GM12878 (cell line): ENCODE measurements at regions not wholly inside any gene's neighbourhood (a gene's known extent, or its start where the extent isn't known, plus 50 kb on each side); places are given as distances from the start of the nearest gene placed in this dataset.

Experiments used
- ATF7 ChIP-seq: fragments of 450-650 bp; IDR thresholded peaks from 2 replicates; pipeline ENCODE4 v1.6.1; 2016; ENCODE audit warnings: low read depth, mild to moderate bottlenecking
- BRCA1 ChIP-seq: IDR thresholded peaks from 2 replicates; pipeline ENCODE4 v1.6.1; 2011; ENCODE audit warnings: low read depth, low read length, improper control_type of control experiment
- IRF3 ChIP-seq: fragments of 450-650 bp; IDR thresholded peaks from 2 replicates; pipeline ENCODE4 v1.6.1; 2014; ENCODE audit warnings: mild to moderate bottlenecking
- NKRF ChIP-seq: fragments of 450-650 bp; conservative IDR thresholded peaks from 2 replicates; pipeline ENCODE4 v1.6.1; 2017; ENCODE audit warnings: mild to moderate bottlenecking, moderate library complexity
- USF2 ChIP-seq: IDR thresholded peaks from 2 replicates; pipeline ENCODE4 v1.6.1; 2011; ENCODE audit warnings: low read depth, low read length, improper control_type of control experiment, borderline replicate concordance
- TF ChIP-seq, protein P1 (sequence below): fragments of 450-650 bp; IDR thresholded peaks from 2 replicates; pipeline ENCODE4 v1.6.1; 2018; ENCODE audit warnings: borderline replicate concordance, mild to moderate bottlenecking; ENCODE audit not compliant: partially characterized antibody

GRCh38 chr17:56694825-56695224 is 101.3 kb downstream of the NOG start (continued):
- no peak for TF ChIP-seq NKRF
- TF ChIP-seq USF2: no peak
- TF ChIP-seq IRF3: no peak
- TF ChIP-seq, protein P1, sequence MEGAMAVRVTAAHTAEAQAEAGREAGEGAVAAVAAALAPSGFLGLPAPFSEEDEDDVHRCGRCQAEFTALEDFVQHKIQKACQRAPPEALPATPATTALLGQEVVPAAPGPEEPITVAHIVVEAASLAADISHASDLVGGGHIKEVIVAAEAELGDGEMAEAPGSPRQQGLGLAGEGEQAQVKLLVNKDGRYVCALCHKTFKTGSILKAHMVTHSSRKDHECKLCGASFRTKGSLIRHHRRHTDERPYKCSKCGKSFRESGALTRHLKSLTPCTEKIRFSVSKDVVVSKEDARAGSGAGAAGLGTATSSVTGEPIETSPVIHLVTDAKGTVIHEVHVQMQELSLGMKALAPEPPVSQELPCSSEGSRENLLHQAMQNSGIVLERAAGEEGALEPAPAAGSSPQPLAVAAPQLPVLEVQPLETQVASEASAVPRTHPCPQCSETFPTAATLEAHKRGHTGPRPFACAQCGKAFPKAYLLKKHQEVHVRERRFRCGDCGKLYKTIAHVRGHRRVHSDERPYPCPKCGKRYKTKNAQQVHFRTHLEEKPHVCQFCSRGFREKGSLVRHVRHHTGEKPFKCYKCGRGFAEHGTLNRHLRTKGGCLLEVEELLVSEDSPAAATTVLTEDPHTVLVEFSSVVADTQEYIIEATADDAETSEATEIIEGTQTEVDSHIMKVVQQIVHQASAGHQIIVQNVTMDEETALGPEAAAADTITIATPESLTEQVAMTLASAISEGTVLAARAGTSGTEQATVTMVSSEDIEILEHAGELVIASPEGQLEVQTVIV: no peak
- TF ChIP-seq ATF7: no peak
- no peak for TF ChIP-seq BRCA1
